Activated CD4-positive, CD25-positive, alpha-beta regulatory T cell treated with anti-CD3 and anti-CD28 coated beads, Interleukin-2, amount 50 U/mL, for 24 hours (primary cell): ENCODE measurements at regions not wholly inside any gene's neighbourhood (a gene's known extent, or its start where the extent isn't known, plus 50 kb on each side); places are given as distances from the start of the nearest gene placed in this dataset.

ENCODE experiments used
- ATAC-seq, 2 donors: fragments of 150-1000 bp; cut with Tn5 transposase; one replicate each; pipeline ENCODE4 v1.10.0; 2021; ENCODE audit warnings: mild to moderate bottlenecking in 1 of 2, moderate library complexity in 1 of 2

DNA sequence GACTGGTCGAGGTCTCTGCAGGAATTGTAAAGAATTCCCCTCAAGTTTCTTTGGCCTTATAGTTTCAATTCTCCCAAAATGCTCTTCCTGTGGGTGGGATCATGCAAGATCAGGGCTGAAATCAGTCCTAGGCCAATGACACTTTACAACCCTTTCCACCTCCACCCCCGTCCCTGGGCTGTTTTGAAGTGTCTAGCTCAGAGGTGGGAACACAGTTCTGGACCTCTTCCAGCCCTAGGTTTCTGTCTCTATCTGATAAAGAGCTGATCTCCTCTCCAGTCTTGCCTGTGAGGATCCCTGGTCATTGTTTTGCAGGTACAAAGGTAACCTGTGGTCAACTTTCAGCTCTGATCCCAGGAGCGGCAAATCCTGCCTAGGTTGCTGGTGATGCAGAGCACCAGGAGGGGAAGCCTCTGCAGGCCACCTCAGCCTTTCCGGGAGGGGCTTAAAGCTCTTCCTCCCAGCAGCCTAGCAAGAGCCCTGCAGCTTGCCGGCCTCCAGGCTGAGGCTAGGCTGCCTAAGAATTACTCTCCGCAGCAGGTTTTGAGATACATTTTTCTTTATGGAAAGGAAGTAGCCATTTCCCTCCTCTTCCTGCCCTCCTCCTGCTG lies 69.8 kb upstream of the WIPF1 start:
- ATAC-seq, result no peak

DNA sequence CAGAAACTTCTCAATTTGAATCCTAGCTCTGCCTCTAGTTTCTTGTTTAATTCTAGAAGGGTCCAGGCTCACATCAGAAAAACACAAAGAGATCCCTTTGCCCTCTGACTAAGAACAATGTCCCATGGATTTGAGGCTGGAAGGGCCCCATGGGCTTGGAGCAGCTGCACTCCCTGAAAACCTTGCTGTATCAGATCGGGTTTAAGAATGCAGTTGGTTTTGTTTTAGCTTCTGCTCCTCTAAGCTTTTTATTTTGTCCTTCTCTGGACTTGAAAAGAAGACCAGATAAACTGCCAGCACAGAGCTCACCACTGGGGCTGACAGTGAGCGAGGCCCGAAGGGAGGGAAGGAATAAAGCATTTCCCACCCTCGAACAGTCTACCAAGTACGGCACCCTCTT lies 69.2 kb upstream of the WIPF1 start:
- ATAC-seq, result no peak

DNA sequence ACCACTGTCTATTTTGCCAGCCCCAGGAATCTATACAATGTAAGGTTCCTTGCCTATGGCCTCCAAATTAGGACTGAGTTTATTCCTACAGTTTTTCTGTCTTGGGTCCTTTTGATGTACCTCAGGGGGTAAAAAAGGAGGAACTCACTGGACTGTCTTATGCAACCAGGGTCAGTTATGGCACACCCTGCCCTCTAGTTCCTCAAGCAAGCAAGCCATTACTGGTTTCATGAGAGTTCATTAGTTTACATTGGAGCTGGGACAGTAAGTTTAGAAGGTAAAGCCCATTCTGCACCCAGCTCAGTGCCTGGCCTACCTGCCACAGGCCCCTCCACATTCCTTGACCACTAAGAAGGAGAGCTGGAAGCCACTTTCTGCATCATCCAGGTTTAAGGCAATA lies 68.7 kb upstream of the WIPF1 start:
- ATAC-seq, result no peak

DNA sequence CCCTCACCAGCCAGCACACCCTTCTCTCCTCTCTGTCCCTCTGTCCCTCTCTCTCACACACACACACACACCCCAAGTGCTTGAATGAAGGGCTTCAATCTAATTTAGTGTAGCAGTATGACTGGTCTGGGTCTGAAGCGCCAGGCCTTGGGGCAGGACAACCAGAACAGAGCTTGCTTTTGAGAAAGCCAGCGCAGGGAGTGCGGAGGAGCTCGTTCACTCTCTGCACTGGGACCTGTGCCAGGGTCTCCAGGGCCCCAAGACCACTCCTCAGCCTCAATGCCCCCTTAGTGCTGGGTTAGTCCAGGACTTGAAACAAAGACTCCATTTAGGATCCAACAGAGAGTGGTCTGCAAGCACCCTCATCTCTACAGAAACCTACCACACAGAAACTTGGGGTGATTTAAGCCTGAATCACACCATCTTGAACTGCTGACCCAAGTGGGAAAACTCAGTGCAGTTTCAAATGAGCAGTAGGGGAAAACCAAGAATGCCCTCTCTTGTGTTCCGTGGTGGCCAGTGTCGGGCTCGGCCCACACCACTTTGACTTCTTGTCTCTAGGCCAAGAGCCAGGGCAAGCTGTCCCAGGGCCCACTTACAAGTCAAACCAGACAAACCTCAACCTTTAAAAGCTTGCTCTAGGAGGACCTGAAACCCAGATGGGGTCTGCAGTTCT lies 66.6 kb upstream of the WIPF1 start:
- ATAC-seq, result no peak

DNA sequence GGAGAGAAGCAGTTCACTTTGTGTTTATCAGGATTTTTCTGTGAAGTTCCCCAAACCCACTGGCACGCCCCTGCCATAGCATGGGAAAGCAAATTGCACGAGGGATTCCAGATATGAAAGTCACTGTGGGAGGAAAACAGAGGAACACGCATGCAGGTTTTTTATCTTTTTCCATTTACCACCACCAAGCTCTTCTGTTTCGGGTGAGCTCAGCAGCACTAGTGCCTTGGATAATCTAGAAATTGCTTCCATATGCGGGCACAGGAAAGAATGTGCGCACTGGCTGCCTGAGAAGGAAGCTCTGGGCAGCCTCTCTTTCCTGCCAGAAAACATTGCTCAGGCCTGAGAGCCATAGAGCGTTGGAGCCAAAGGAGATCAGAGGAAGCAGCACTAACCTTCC lies 65.9 kb upstream of the WIPF1 start:
- ATAC-seq, result no peak

DNA sequence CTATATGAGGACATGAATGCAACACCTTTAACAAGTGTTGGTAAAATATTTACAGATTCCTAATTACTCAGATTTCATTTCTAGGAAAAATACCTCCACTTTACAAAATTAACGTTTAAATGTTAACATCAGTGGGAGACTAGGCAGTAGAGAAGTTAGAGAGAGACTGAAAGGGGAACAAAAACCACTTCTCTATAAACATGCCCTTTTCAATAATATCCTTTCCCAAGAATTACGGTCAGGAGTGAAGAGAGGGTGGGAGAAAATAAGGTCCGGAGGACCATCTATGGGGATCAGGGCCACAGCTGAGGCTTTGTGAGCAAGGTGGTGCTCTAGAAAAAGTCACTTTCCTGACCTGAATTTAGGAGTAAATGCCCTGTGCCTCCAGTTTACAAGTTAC lies 65.3 kb upstream of the WIPF1 start:
- no peak for ATAC-seq

DNA sequence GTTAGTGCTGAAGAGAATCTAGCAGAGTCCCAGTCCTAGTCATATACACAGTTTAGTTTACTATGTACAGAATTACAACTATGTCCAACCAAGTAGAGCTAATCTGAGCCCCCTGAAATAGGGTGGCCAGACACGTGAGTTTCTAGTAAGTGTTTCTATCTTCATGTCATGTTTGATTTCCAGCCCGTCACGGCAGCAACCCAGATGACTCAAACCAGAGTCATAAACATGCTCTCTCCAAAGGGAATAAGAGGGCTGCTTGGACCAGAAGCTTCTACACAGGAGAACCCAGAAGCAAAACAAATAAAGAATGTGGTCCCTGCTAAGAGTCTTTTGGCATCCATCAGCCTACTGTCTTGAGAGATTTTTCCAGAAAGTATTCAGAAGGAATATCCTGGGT lies 64.9 kb upstream of the WIPF1 start:
- no peak for ATAC-seq

DNA sequence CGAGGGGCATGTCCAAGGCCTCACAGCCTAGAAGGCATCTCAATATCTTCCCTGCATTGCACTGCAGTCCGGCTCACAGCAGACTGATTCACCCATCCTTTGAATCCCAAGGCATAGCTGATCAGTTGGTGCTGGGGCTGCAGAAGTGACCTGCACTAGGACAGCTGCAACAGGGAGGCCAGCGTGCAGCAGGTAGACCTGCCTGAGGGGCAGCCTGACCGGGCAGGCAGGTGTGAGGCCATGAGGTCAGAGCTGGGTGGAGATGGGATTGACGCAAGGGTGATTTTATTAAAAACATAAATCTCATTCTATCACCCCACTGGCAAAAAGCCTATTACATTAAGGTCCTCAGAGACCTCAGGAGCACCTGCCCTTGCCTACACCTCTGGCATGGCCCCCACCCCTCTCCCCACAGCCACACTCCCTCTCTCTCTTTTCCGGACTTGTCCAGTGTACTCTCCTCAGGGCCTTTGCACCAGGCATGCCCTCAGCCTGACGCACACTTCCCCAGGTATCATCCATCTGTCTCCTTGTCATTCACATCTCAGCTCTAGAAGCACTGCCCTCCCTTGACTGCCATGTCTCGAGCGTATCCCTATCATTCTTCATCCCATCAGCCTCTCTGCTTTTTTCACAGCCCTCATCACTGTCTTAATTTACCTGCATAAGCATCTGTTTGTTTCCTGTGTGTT lies 63.5 kb upstream of the WIPF1 start:
- no peak for ATAC-seq

DNA sequence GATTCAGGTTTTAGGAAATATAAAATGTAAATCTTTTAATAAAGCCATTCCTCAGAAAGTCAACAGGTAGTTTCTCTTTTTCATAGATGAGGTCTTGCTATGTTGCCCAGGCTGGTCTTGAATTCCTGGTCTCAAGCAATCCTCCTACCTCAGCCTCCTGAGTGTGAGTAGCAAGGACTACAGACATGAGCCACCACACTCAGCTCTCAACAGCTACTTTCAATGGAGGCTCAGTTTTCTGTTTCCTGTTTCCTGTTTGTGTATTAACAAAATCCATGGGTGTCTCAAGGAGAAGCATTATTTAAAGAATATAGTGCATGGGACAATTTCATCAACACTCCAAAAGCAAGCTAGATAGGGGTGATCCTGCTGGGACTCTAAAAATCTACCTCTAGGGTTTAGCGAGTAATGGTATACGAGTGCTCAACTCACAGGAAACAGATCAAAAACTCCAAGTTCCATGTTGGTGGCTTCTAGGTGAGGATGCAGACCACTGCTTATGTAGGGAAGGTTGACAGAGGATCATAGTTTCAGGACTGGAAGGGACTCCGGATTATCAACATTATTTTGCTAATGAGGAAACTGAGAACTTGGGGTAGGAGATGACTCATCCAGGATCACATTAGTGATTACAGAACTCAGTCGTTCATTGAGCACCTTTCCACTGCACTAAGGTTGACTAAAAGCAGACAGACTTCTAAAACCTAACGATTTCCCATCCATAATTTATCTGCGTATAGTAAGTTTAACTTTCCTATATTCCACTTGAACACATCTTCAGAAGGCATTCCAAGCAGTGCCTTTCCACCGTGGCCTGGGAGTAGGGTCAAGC lies 61.7 kb upstream of the WIPF1 start:
- peak; percentile 44 to 57 for ATAC-seq

DNA sequence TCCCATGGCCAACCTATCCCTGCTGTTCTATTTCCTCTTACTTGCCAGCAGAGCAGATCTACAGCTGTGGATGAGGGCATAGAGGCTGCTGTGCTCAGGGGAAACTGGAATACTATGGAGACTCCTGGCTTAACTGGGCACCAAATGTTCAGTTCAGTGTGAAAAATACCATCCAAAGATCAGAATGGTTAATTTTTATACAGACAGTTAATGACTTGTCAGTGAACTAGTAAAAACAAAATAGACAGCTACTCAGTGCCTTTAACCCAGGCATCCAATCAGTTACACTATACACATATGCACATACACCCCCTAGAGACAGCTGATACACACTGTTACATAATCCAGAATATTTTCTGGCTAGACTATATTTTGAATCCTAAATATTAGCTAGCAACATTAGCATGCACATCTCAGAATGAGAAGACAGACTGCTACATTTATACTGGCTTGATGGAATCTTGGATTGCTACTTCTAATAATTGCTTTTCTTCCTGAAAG lies 59.1 kb upstream of the WIPF1 start:
- ATAC-seq, result no peak

DNA sequence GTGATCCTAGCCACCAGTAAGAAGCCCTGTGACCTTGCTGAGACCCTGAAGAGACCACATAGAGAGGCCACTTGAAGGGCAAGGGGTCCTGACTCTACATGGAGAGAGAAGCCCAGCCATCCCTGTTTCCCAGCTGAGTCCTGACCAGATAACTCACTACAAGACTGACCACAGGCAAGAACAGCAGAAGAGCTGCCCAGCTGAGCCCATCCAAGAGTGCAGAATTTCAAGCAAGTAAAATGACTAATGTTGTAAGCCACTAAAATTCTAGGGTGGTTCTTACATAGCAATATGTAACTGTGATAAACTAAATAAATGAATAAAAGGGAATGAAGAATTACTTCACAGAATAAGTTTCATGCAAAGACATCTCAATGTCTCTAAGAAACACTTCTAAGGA lies 58.4 kb upstream of the WIPF1 start:
- no peak for ATAC-seq

DNA sequence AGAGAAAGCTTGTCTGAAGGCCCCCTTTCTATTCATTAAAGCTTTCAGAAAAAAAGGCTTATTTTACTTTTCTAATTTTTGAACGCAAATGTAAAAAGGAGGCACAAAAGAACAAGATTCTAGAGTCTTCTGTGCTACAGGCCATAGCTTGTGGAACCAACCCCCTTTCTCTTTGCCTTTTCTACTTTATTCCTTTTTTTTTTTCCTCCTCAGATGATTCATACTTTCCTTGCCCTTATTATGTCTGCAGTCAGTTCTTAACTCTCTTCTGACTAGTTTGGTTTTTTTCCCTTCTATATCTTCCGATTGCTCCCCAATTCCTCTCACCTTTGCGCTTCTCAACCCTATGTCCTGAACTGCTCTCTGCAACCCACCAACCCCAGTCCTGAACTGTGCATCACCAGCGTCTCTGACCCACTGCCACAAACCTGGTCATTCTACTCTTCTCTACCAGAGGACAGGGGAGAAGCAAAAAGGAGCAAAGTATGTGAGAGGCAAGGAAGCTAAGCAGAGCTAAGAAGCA lies 56.9 kb upstream of the WIPF1 start:
- no peak for ATAC-seq

DNA sequence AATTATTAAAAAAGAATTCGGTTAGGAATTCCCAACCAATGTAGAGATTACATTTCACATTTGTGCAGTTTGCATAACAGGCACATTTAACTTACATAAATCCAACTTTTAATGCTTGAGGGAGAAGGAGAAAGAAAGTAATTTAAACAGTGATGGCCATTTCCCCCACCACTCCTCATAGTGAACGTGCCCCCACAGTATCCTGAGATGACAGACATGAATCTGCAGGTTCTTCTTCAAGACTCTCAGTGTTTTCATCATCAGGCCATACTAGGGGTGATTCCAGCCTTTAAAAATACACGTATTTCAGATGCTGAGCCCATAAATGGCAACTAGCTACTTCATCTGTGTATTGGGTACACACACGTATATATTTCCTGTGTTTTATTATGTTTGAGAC lies 51.3 kb upstream of the WIPF1 start:
- ATAC-seq, result no peak
